ENCODE measurements at regions not wholly inside any gene's neighbourhood (a gene's known extent, or its start where the extent isn't known, plus 50 kb on each side); places are given as distances from the start of the nearest gene placed in this dataset.

- Mint-ChIP-seq H3K4me3 (no peak overlapping the region), H3K27me3 (peaks cover 0 to 10% (median 3%) of the 10 kb centered on the region in 5 donors), H3K27ac (no peak overlapping the region), H3K9me3 (peaks cover 0 to 3% (median 0%) of the 10 kb centered on the region in 11 donors), H3K4me1 (no peaks in the 10 kb centered on the region), H3K36me3 (no peaks in the 10 kb centered on the region)
- no peaks in the 10 kb centered on the region for H3K9me3 ChIP-seq (ENCODE audit: control insufficient read depth in 2 of 3, low read length in 3 of 3)
- no peak for ATAC-seq
- intact Hi-C loops (cut with micrococcal nuclease), result no loop called here
- CTCF ChIA-PET, result interaction anchor here (0.6 kb wide), 1 partner anchor 148 kb away, joined by 3 read pairs; no protein-coding TSS in a partner anchor
- no peaks in the 10 kb centered on the region for H3K4me1 ChIP-seq (ENCODE audit: control insufficient read depth in 2 of 2, insufficient read depth in 2 of 2, low read length in 2 of 2)
- DNase-seq, result no peak
- no peak overlapping the region for H3K27ac ChIP-seq (ENCODE audit: low read depth, low read length)
- H3K36me3 ChIP-seq (ENCODE audit: control insufficient read depth in 2 of 3, insufficient read depth in 3 of 3, low read length in 3 of 3), result no peaks in the 10 kb centered on the region
- H3K27me3 ChIP-seq (ENCODE audit: control insufficient read depth in 2 of 2, insufficient read depth in 2 of 2, low read length in 2 of 2), result no peaks in the 10 kb centered on the region
- POLR2A ChIA-PET, result no interaction called here
- H3K4me3 ChIP-seq (ENCODE audit: low read length), result no peak overlapping the region
Observed at GRCh38 chr5:5800801-5801761, 378.6 kb downstream of the ICE1 start.

GRCh38 chr5:5799826-5800225 lies 377.3 kb downstream of the ICE1 start:
- Histone ChIP-seq H3K9me3 (ENCODE audit: control insufficient read depth in 2 of 3, low read length in 3 of 3) (no peaks in the 10 kb centered on the region), H3K27me3 (ENCODE audit: control insufficient read depth in 2 of 2, insufficient read depth in 2 of 2, low read length in 2 of 2) (no peaks in the 10 kb centered on the region), H3K4me3 (ENCODE audit: low read length) (no peak overlapping the region), H3K36me3 (ENCODE audit: control insufficient read depth in 2 of 3, insufficient read depth in 3 of 3, low read length in 3 of 3) (no peaks in the 10 kb centered on the region), H3K4me1 (ENCODE audit: control insufficient read depth in 2 of 2, insufficient read depth in 2 of 2, low read length in 2 of 2) (no peaks in the 10 kb centered on the region), H3K27ac (ENCODE audit: low read depth, low read length) (no peak overlapping the region)
- DNase-seq (no peak), ATAC-seq (no peak)
- Mint-ChIP-seq H3K4me1 (no peaks in the 10 kb centered on the region), H3K27ac (no peak overlapping the region), H3K9me3 (peaks cover 0 to 3% (median 0%) of the 10 kb centered on the region in 11 donors), H3K27me3 (peaks cover 0 to 10% (median 3%) of the 10 kb centered on the region in 5 donors), H3K36me3 (no peaks in the 10 kb centered on the region), H3K4me3 (no peak overlapping the region)
- intact Hi-C loops (cut with micrococcal nuclease), result no loop called here
- ChIA-PET POLR2A (interaction anchor here (0.6 kb wide), 1 partner anchor 419 kb away, joined by 6 read pairs; no protein-coding TSS in a partner anchor), CTCF (no interaction called here)

- ChIA-PET CTCF (no interaction called here), POLR2A (interaction anchor here (0.6 kb wide), 1 partner anchor 419 kb away, joined by 6 read pairs; no protein-coding TSS in a partner anchor)
- H3K4me3 ChIP-seq (ENCODE audit: low read length), result no peak overlapping the region
- intact Hi-C loops (cut with micrococcal nuclease), result no loop called here
- no peak for ATAC-seq
- H3K4me1 Mint-ChIP-seq, result no peaks in the 10 kb centered on the region
- H3K27ac ChIP-seq (ENCODE audit: low read depth, low read length), result no peak overlapping the region
- H3K27me3 Mint-ChIP-seq, result peaks cover 0 to 10% (median 3%) of the 10 kb centered on the region in 5 donors
- no peaks in the 10 kb centered on the region for H3K36me3 ChIP-seq (ENCODE audit: control insufficient read depth in 2 of 3, insufficient read depth in 3 of 3, low read length in 3 of 3)
- no peak for DNase-seq
- peaks cover 0 to 3% (median 0%) of the 10 kb centered on the region in 11 donors for H3K9me3 Mint-ChIP-seq
- H3K9me3 ChIP-seq (ENCODE audit: control insufficient read depth in 2 of 3, low read length in 3 of 3), result no peaks in the 10 kb centered on the region
- no peak overlapping the region for H3K27ac Mint-ChIP-seq
- H3K27me3 ChIP-seq (ENCODE audit: control insufficient read depth in 2 of 2, insufficient read depth in 2 of 2, low read length in 2 of 2), result no peaks in the 10 kb centered on the region
- H3K36me3 Mint-ChIP-seq, result no peaks in the 10 kb centered on the region
- H3K4me1 ChIP-seq (ENCODE audit: control insufficient read depth in 2 of 2, insufficient read depth in 2 of 2, low read length in 2 of 2), result no peaks in the 10 kb centered on the region
- no peak overlapping the region for H3K4me3 Mint-ChIP-seq
Observed at GRCh38 chr5:5799229-5799628, 376.8 kb downstream of the ICE1 start.

- no peak overlapping the region for H3K4me3 Mint-ChIP-seq
- CTCF ChIA-PET, result interaction anchor here (0.5 kb wide), 1 partner anchor 16 kb away, joined by 6 read pairs; no protein-coding TSS in a partner anchor
- intact Hi-C loops (cut with micrococcal nuclease), result no loop called here
Observed at GRCh38 chr5:5798462-5798861, 376.0 kb downstream of the ICE1 start.

GRCh38 chr5:5798041-5798440 lies 375.6 kb downstream of the ICE1 start:
- H3K27ac ChIP-seq (ENCODE audit: low read depth, low read length), result no peak overlapping the region
- POLR2A ChIA-PET, result no interaction called here

More at GRCh38 chr5:5798462-5798861, 376.0 kb downstream of the ICE1 start:
- H3K27ac ChIP-seq (ENCODE audit: low read depth, low read length), result no peak overlapping the region
- Mint-ChIP-seq H3K4me1 (peaks cover 0 to 5% (median 0%) of the 10 kb centered on the region in 7 donors), H3K36me3 (no peaks in the 10 kb centered on the region), H3K27me3 (peaks cover 0 to 10% (median 3%) of the 10 kb centered on the region in 5 donors), H3K27ac (no peak overlapping the region), H3K9me3 (peaks cover 0 to 2% (median 0%) of the 10 kb centered on the region in 11 donors)
- H3K4me3 ChIP-seq (ENCODE audit: low read length), result no peak overlapping the region
- no peaks in the 10 kb centered on the region for H3K9me3 ChIP-seq (ENCODE audit: control insufficient read depth in 2 of 3, low read length in 3 of 3)
- DNase-seq, result no peak
- H3K36me3 ChIP-seq (ENCODE audit: control insufficient read depth in 2 of 3, insufficient read depth in 3 of 3, low read length in 3 of 3), result no peaks in the 10 kb centered on the region
- POLR2A ChIA-PET, result no interaction called here
- no peaks in the 10 kb centered on the region for H3K27me3 ChIP-seq (ENCODE audit: control insufficient read depth in 2 of 2, insufficient read depth in 2 of 2, low read length in 2 of 2)
- no peak for ATAC-seq
- H3K4me1 ChIP-seq (ENCODE audit: control insufficient read depth in 2 of 2, insufficient read depth in 2 of 2, low read length in 2 of 2), result no peaks in the 10 kb centered on the region

GRCh38 chr5:5795074-5795771 lies 372.7 kb downstream of the ICE1 start:
- Mint-ChIP-seq H3K27ac (no peak overlapping the region), H3K36me3 (peaks cover 0 to 3% (median 0%) of the 10 kb centered on the region in 5 donors), H3K4me1 (peaks cover 0 to 9% (median 0%) of the 10 kb centered on the region in 7 donors), H3K9me3 (peaks cover 0 to 2% (median 0%) of the 10 kb centered on the region in 11 donors), H3K27me3 (peaks cover 0 to 12% (median 10%) of the 10 kb centered on the region in 5 donors), H3K4me3 (no peak overlapping the region)
- no peak overlapping the region for H3K27ac ChIP-seq (ENCODE audit: low read depth, low read length)
- no peaks in the 10 kb centered on the region for H3K9me3 ChIP-seq (ENCODE audit: control insufficient read depth in 2 of 3, low read length in 3 of 3)
- no peaks in the 10 kb centered on the region for H3K27me3 ChIP-seq (ENCODE audit: control insufficient read depth in 2 of 2, insufficient read depth in 2 of 2, low read length in 2 of 2)
- ChIA-PET CTCF (no interaction called here), POLR2A (no interaction called here)
- no peaks in the 10 kb centered on the region for H3K36me3 ChIP-seq (ENCODE audit: control insufficient read depth in 2 of 3, insufficient read depth in 3 of 3, low read length in 3 of 3)
- H3K4me1 ChIP-seq (ENCODE audit: control insufficient read depth in 2 of 2, insufficient read depth in 2 of 2, low read length in 2 of 2), result no peaks in the 10 kb centered on the region
- DNase-seq, result no peak
- no peak for ATAC-seq
- H3K4me3 ChIP-seq (ENCODE audit: low read length), result no peak overlapping the region
- intact Hi-C loops (cut with micrococcal nuclease), result no loop called here

More at GRCh38 chr5:5798041-5798440, 375.6 kb downstream of the ICE1 start:
- Histone ChIP-seq H3K4me1 (ENCODE audit: control insufficient read depth in 2 of 2, insufficient read depth in 2 of 2, low read length in 2 of 2) (no peaks in the 10 kb centered on the region), H3K9me3 (ENCODE audit: control insufficient read depth in 2 of 3, low read length in 3 of 3) (no peaks in the 10 kb centered on the region), H3K4me3 (ENCODE audit: low read length) (no peak overlapping the region), H3K27me3 (ENCODE audit: control insufficient read depth in 2 of 2, insufficient read depth in 2 of 2, low read length in 2 of 2) (no peaks in the 10 kb centered on the region), H3K36me3 (ENCODE audit: control insufficient read depth in 2 of 3, insufficient read depth in 3 of 3, low read length in 3 of 3) (no peaks in the 10 kb centered on the region)
- H3K4me3 Mint-ChIP-seq, result no peak overlapping the region
- peaks cover 0 to 2% (median 0%) of the 10 kb centered on the region in 11 donors for H3K9me3 Mint-ChIP-seq
- DNase-seq, result no peak
- ATAC-seq, result no peak
- H3K36me3 Mint-ChIP-seq, result no peaks in the 10 kb centered on the region
- peaks cover 0 to 9% (median 0%) of the 10 kb centered on the region in 7 donors for H3K4me1 Mint-ChIP-seq
- H3K27me3 Mint-ChIP-seq, result peaks cover 0 to 13% (median 4%) of the 10 kb centered on the region in 5 donors
- CTCF ChIA-PET, result interaction anchor here (0.5 kb wide), 1 partner anchor 16 kb away, joined by 6 read pairs; no protein-coding TSS in a partner anchor
- intact Hi-C loops (cut with micrococcal nuclease), result no loop called here
- H3K27ac Mint-ChIP-seq, result no peak overlapping the region

Data from naive thymus-derived CD4-positive, alpha-beta T cell (primary cell).